Neuronal stem cell (in vitro differentiated cells): ENCODE measurements at regions not wholly inside any gene's neighbourhood (a gene's known extent, or its start where the extent isn't known, plus 50 kb on each side); places are given as distances from the start of the nearest gene placed in this dataset.

Source experiments
- DNase-seq: peaks from one replicate; pipeline ENCODE4 v3.0.0-alpha.2; 2013; ENCODE audit warnings: low spot score
- H2AFZ ChIP-seq: one replicate; pipeline ENCODE4 v1.6.1; 2013; ENCODE audit warnings: mild to moderate bottlenecking, low read length, inconsistent platforms
- H2AK5ac ChIP-seq: 2 replicates; pipeline ENCODE4 v1.6.1; 2013; ENCODE audit warnings: low read depth, mild to moderate bottlenecking, inconsistent platforms, low read length, moderate library complexity, mixed read lengths
- H2BK120ac ChIP-seq: 2 replicates; pipeline ENCODE4 v1.6.1; 2013; ENCODE audit warnings: low read depth, mild to moderate bottlenecking, inconsistent platforms, low read length, moderate library complexity, mixed read lengths
- H2BK12ac ChIP-seq: one replicate; pipeline ENCODE4 v1.6.1; 2013; ENCODE audit warnings: low read length, inconsistent platforms
- H2BK15ac ChIP-seq: 2 replicates; pipeline ENCODE4 v1.6.1; 2013; ENCODE audit warnings: mild to moderate bottlenecking, low read length, inconsistent platforms, mixed read lengths
- H2BK5ac ChIP-seq: one replicate; pipeline ENCODE4 v1.6.1; 2013; ENCODE audit warnings: inconsistent platforms, mild to moderate bottlenecking, low read length, moderate library complexity
- H3K14ac ChIP-seq: one replicate; pipeline ENCODE4 v1.6.1; 2013; ENCODE audit warnings: low read length, inconsistent platforms
- H3K18ac ChIP-seq: 2 replicates; pipeline ENCODE4 v1.6.1; 2013; ENCODE audit warnings: low read length, inconsistent platforms
- H3K23ac ChIP-seq: 2 replicates; pipeline ENCODE4 v1.6.1; 2013; ENCODE audit warnings: low read depth, mild to moderate bottlenecking, mixed read lengths, low read length, inconsistent platforms; ENCODE audit not compliant: poor library complexity
- H3K27ac ChIP-seq: replicated peaks from 3 replicates; pipeline ENCODE4 v1.5.1; 2013; ENCODE audit warnings: low read length, inconsistent platforms
- H3K27me3 ChIP-seq, 3 experiments: 2 replicates each; pipeline ENCODE4 v1.6.1; 2013; ENCODE audit warnings: low read length in 3 of 3, mild to moderate bottlenecking in 2 of 3, inconsistent platforms in 1 of 3, low read depth in 1 of 3, mixed read lengths in 1 of 3, moderate library complexity in 1 of 3; ENCODE audit not compliant: control insufficient read depth in 3 of 3, insufficient read depth in 3 of 3
- H3K36me3 ChIP-seq, 2 donors: replicated peaks in 1 of 2; 2 replicates each; pipeline ENCODE4 v1.6.1; 2013; ENCODE audit warnings: low read length in 2 of 2; ENCODE audit not compliant: control insufficient read depth in 2 of 2, insufficient read depth in 2 of 2
- H3K4ac ChIP-seq: 2 replicates; pipeline ENCODE4 v1.6.1; 2013; ENCODE audit warnings: inconsistent platforms, mild to moderate bottlenecking, low read length, moderate library complexity
- H3K4me1 ChIP-seq, 2 donors: 1 replicate in 1 of 2; 2 replicates in 1 of 2; pipeline ENCODE4 v1.6.1; 2013; ENCODE audit warnings: low read length in 2 of 2, low read depth in 1 of 2; ENCODE audit not compliant: control insufficient read depth in 2 of 2, insufficient read depth in 1 of 2
- H3K4me2 ChIP-seq: one replicate; pipeline ENCODE4 v1.6.1; 2013; ENCODE audit warnings: mild to moderate bottlenecking, low read length, inconsistent platforms; ENCODE audit not compliant: insufficient read depth, poor library complexity, severe bottlenecking
- H3K4me3 ChIP-seq, 2 donors: 2 replicates each; pipeline ENCODE4 v1.5.1; 2013; ENCODE audit warnings: low read length in 2 of 2, mild to moderate bottlenecking in 2 of 2, inconsistent platforms in 1 of 2, moderate library complexity in 1 of 2
- H3K79me1 ChIP-seq: one replicate; pipeline ENCODE4 v1.6.1; 2013; ENCODE audit warnings: low read depth, mild to moderate bottlenecking, inconsistent platforms, low read length, moderate library complexity
- H3K9ac ChIP-seq: one replicate; pipeline ENCODE4 v1.6.1; 2013; ENCODE audit warnings: mild to moderate bottlenecking, low read depth, low read length, inconsistent platforms; ENCODE audit not compliant: poor library complexity
- H3K9me3 ChIP-seq, 2 donors: replicated peaks in 1 of 2; 2 replicates each; pipeline versions ENCODE3 to v1.6.1; 2013; ENCODE audit warnings: low read length in 2 of 2, mild to moderate bottlenecking in 2 of 2, inconsistent platforms in 1 of 2, low read depth in 1 of 2, mixed read lengths in 1 of 2, moderate library complexity in 1 of 2; ENCODE audit not compliant: control insufficient read depth in 2 of 2, insufficient read depth in 1 of 2
- H4K8ac ChIP-seq: one replicate; pipeline ENCODE4 v1.6.1; 2013; ENCODE audit warnings: low read depth, mild to moderate bottlenecking, inconsistent platforms, low read length, moderate library complexity
- H4K91ac ChIP-seq: one replicate; pipeline ENCODE4 v1.6.1; 2013; ENCODE audit warnings: low read length, low read depth, mild to moderate bottlenecking, inconsistent platforms; ENCODE audit not compliant: poor library complexity
- WGBS, 2 donors: extraction: QIAGEN DNeasy Blood & Tissue Kit; methylation state at CpG; one replicate each; pipeline ENCODE4 v1.1.7; 2013; ENCODE audit warnings: missing lambda C conversion rate in 2 of 2, mixed read lengths in 1 of 2; ENCODE audit not compliant: insufficient read length in 2 of 2, insufficient replicate concordance in 1 of 2; ENCODE audit errors: extremely low coverage in 2 of 2; 5-methylcytosine and 5-hydroxymethylcytosine counted together

DNA sequence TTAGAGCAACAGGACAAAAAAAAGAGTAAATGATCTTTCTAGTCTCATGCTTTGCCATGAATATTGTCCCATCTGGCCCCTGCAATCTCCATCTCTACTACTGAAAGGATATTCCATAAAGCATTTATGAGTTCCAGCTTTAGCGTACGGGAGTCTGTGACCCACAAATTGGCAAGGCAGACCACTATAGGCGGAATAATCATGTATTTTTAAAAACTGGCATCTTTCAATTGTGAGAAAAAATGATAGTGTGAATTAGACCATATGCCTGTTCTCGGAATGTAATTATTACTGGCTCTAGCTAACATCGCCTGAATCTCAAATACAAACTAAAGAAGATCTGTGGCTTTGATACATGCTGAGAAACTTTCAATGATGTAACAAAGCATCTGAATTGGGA, 738.1 kb upstream of the NXPH2 start:
- DNase-seq: no peak
- Histone ChIP-seq H3K4me1 (no peaks in the 10 kb centered on the region), H3K9me3 (no peaks in the 10 kb centered on the region), H3K4me2 (no peak overlapping the region), H2BK120ac (no peak overlapping the region), H4K91ac (no peak overlapping the region), H3K18ac (no peak overlapping the region), H3K27me3 (no peaks in the 10 kb centered on the region), H4K8ac (no peak overlapping the region), H3K9ac (no peak overlapping the region), H3K27ac (no peak overlapping the region), H3K79me1 (no peaks in the 10 kb centered on the region), H3K14ac (no peak overlapping the region), H2BK5ac (no peak overlapping the region), H2BK15ac (no peak overlapping the region), H3K4me3 (no peak overlapping the region), H3K23ac (no peak overlapping the region), H3K4ac (no peak overlapping the region), H3K36me3 (no peaks in the 10 kb centered on the region), H2AK5ac (no peak overlapping the region), H2AFZ (no peak overlapping the region), H2BK12ac (no peak overlapping the region)
- no CpG with 5 or more reads among the region's 5 CpGs for WGBS, 2 donors

DNA sequence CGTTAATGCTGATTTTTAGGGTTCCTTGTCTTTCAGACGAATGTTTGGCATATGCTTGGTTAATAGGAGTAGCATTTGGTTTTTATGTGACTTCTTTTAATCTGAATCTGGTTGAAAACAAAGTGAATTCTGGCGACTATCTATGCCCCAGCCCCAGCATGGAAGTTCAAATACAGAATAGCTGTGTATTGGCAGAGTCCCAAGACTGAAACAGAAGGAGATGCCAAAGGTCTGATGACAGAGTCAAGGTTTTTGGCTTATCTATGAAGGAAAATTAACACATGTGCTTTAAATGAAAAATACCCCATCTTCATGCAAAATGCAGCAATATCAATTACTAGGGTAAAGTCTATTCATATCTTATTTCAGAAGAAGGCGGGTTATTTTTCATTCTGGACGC, 734.8 kb upstream of the NXPH2 start:
- DNase-seq: no peak
- Histone ChIP-seq H2BK12ac (no peak overlapping the region), H3K18ac (no peak overlapping the region), H3K4me3 (no peak overlapping the region), H3K9me3 (no peaks in the 10 kb centered on the region), H2BK15ac (no peak overlapping the region), H3K4me2 (no peak overlapping the region), H2BK120ac (no peak overlapping the region), H3K9ac (no peak overlapping the region), H3K14ac (no peak overlapping the region), H3K27me3 (no peaks in the 10 kb centered on the region), H4K8ac (no peak overlapping the region), H2AK5ac (no peak overlapping the region), H3K23ac (no peak overlapping the region), H3K4me1 (no peaks in the 10 kb centered on the region), H3K4ac (no peak overlapping the region), H3K79me1 (no peaks in the 10 kb centered on the region), H4K91ac (no peak overlapping the region), H2BK5ac (no peak overlapping the region), H3K36me3 (no peaks in the 10 kb centered on the region), H3K27ac (no peak overlapping the region), H2AFZ (no peak overlapping the region)
- no CpG with 5 or more reads among the region's 5 CpGs for WGBS, 2 donors

GRCh38 chr2:139495851-139496250, 715.7 kb upstream of the NXPH2 start:
- Histone ChIP-seq H3K79me1 (no peaks in the 10 kb centered on the region), H2AFZ (no peak overlapping the region), H4K91ac (no peak overlapping the region), H3K4me1 (no peaks in the 10 kb centered on the region), H2BK12ac (no peak overlapping the region), H3K27me3 (no peaks in the 10 kb centered on the region), H3K9ac (no peak overlapping the region), H3K18ac (no peak overlapping the region), H3K23ac (no peak overlapping the region), H2BK120ac (no peak overlapping the region), H3K14ac (no peak overlapping the region), H3K36me3 (no peaks in the 10 kb centered on the region), H3K9me3 (peaks cover 0 to 3% of the 10 kb centered on the region in 2 donors), H3K27ac (no peak overlapping the region), H3K4me3 (no peak overlapping the region), H4K8ac (no peak overlapping the region), H2AK5ac (no peak overlapping the region), H3K4me2 (no peak overlapping the region), H2BK15ac (no peak overlapping the region), H2BK5ac (no peak overlapping the region), H3K4ac (no peak overlapping the region)
- DNase-seq: no peak
- no CpG with 5 or more reads among the region's 3 CpGs for WGBS, 2 donors

DNA sequence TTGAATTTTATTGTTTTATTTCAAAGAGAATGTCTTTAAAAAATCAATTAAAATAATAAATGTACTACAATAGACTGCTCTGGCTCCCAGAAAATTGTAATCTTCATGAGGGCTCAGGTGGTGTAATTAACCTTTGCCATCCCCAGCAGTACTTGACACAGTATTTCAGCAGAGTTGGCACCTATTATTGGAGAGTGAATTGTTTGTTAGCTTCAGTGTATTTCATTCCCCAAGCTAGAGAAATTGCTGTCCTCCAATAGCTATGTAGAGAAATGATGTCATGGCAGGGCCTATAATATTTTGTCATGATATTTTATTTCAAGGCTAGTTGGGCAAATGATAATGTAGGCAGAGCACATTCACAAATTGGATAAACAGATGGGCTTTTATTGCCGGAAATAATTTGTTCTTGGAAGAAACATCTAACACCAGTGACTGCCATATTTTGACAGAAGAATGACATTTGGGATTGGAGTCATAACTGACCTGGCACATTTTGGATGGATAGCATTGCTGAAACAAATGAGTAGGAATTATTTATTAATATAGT, 712.0 kb upstream of the NXPH2 start:
- Histone ChIP-seq H3K9ac (no peak overlapping the region), H3K27me3 (no peaks in the 10 kb centered on the region), H3K14ac (no peak overlapping the region), H4K91ac (no peak overlapping the region), H2BK5ac (no peak overlapping the region), H3K4me1 (no peaks in the 10 kb centered on the region), H3K9me3 (no peaks in the 10 kb centered on the region), H2AFZ (no peak overlapping the region), H2BK12ac (no peak overlapping the region), H3K4me3 (no peak overlapping the region), H3K79me1 (no peaks in the 10 kb centered on the region), H2BK15ac (no peak overlapping the region), H4K8ac (no peak overlapping the region), H2AK5ac (no peak overlapping the region), H3K23ac (no peak overlapping the region), H3K4ac (no peak overlapping the region), H3K36me3 (no peaks in the 10 kb centered on the region), H3K27ac (no peak overlapping the region), H2BK120ac (no peak overlapping the region), H3K4me2 (no peak overlapping the region), H3K18ac (no peak overlapping the region)
- WGBS, 2 donors: no CpG with 5 or more reads among the region's 1 CpG
- no peak for DNase-seq
